B cell (primary cell): ENCODE measurements at regions not wholly inside any gene's neighbourhood (a gene's known extent, or its start where the extent isn't known, plus 50 kb on each side); places are given as distances from the start of the nearest gene placed in this dataset.

Experiments
- EZH2 ChIP-seq: IDR thresholded peaks from 2 replicates; pipeline ENCODE4 v1.6.1; 2012; ENCODE audit warnings: borderline replicate concordance, low read depth, mild to moderate bottlenecking, moderate library complexity, low read length; ENCODE audit not compliant: insufficient read depth, poor library complexity, severe bottlenecking
- TF ChIP-seq, protein P1 (sequence below): fragments of 200-600 bp; IDR thresholded peaks from one replicate; pipeline ENCODE4 v1.8.0; 2022; ENCODE audit warnings: antibody characterized with exemption, mild to moderate bottlenecking

DNA sequence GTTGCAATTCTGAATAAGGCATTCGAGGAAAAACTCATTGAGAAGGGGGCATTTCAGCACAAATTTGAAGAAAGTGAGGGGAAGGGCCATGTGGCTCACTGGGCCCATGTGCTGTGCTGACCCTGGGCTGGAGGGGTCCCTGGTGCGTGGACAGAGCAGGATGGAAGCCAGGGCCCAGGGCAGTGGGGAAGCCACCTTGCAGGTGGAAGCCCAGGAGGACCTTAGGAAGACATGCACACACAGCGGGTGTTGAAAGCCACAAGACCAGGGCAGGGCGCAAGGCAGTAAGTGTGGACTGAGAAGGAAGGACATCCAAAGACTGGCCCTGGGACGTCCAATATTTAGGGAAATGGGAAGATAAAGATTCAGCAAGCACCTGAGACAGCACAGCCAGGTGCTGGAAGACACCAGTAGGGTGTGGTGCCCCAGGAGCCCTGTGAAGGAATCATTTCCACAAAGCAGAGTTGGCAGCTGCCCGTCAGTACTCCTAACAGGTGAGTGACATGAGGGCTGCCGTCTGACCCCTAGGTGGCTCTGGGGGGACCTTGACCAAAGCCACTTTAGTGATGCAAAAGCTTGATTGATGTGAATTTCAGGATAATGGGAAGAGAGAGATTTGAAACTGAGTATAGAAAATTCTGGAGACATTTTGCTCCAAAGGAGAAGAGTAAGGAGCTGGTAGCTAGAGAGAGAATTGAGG lies 254.4 kb upstream of the EXOC2 start:
- TF ChIP-seq, protein P1, sequence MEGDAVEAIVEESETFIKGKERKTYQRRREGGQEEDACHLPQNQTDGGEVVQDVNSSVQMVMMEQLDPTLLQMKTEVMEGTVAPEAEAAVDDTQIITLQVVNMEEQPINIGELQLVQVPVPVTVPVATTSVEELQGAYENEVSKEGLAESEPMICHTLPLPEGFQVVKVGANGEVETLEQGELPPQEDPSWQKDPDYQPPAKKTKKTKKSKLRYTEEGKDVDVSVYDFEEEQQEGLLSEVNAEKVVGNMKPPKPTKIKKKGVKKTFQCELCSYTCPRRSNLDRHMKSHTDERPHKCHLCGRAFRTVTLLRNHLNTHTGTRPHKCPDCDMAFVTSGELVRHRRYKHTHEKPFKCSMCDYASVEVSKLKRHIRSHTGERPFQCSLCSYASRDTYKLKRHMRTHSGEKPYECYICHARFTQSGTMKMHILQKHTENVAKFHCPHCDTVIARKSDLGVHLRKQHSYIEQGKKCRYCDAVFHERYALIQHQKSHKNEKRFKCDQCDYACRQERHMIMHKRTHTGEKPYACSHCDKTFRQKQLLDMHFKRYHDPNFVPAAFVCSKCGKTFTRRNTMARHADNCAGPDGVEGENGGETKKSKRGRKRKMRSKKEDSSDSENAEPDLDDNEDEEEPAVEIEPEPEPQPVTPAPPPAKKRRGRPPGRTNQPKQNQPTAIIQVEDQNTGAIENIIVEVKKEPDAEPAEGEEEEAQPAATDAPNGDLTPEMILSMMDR = no peak
- TF ChIP-seq EZH2 = no peak
